Panc1 (cell line): ENCODE measurements at regions not wholly inside any gene's neighbourhood (a gene's known extent, or its start where the extent isn't known, plus 50 kb on each side); places are given as distances from the start of the nearest gene placed in this dataset.

Experiments
- CTCF ChIP-seq: fragments of 450-650 bp; IDR thresholded peaks from 2 replicates; pipeline ENCODE4 v1.5.1; 2017; ENCODE audit warnings: mild to moderate bottlenecking
- POLR2AphosphoS5 ChIP-seq: IDR thresholded peaks from 2 replicates; pipeline ENCODE4 v1.6.1; 2012; ENCODE audit warnings: mild to moderate bottlenecking, low read depth, low read length, moderate library complexity
- SIN3A ChIP-seq: IDR thresholded peaks from 2 replicates; pipeline ENCODE4 v1.6.1; 2012; ENCODE audit warnings: low read depth, mild to moderate bottlenecking, low read length, moderate library complexity, borderline replicate concordance; ENCODE audit not compliant: insufficient read depth
- TF ChIP-seq, protein P1 (sequence below), 2 experiments: IDR thresholded peaks; 2 replicates each; pipeline ENCODE4 v1.6.1; 2011 to 2012; ENCODE audit warnings: low read depth in 2 of 2, control low read depth in 1 of 2, low read length in 1 of 2, mild to moderate bottlenecking in 1 of 2, moderate library complexity in 1 of 2; ENCODE audit not compliant: insufficient read depth in 1 of 2

DNA sequence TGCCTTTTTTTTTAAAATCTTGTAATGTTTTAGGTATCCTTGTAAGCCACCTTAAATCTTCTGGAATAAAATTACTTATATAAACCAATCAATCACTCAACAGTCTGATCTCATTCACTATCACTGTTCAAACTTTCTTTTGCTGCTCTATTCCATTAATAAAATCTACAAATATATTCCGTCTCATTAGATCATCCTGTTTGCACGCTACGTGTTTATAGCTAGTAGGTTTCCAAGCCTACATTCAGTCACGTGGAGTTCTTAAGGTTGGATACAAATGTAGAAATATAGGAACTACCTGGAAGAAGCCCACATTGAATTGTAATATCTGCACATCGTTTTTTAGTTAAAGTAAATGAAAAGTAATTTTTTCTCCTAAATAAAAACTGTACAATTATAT is 274.8 kb upstream of the CNTN4 start:
- TF ChIP-seq CTCF = no peak
- TF ChIP-seq POLR2AphosphoS5 = no peak
- TF ChIP-seq, protein P1, sequence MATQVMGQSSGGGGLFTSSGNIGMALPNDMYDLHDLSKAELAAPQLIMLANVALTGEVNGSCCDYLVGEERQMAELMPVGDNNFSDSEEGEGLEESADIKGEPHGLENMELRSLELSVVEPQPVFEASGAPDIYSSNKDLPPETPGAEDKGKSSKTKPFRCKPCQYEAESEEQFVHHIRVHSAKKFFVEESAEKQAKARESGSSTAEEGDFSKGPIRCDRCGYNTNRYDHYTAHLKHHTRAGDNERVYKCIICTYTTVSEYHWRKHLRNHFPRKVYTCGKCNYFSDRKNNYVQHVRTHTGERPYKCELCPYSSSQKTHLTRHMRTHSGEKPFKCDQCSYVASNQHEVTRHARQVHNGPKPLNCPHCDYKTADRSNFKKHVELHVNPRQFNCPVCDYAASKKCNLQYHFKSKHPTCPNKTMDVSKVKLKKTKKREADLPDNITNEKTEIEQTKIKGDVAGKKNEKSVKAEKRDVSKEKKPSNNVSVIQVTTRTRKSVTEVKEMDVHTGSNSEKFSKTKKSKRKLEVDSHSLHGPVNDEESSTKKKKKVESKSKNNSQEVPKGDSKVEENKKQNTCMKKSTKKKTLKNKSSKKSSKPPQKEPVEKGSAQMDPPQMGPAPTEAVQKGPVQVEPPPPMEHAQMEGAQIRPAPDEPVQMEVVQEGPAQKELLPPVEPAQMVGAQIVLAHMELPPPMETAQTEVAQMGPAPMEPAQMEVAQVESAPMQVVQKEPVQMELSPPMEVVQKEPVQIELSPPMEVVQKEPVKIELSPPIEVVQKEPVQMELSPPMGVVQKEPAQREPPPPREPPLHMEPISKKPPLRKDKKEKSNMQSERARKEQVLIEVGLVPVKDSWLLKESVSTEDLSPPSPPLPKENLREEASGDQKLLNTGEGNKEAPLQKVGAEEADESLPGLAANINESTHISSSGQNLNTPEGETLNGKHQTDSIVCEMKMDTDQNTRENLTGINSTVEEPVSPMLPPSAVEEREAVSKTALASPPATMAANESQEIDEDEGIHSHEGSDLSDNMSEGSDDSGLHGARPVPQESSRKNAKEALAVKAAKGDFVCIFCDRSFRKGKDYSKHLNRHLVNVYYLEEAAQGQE (IDR thresholded peaks at IDR 0.05; ENCODE audit: insufficient read depth in 1 of 2, low read depth in 2 of 2, low read length in 1 of 2) = no peak
- TF ChIP-seq SIN3A = no peak
